Adrenal gland (tissue), 5 donors: ENCODE measurements at regions not wholly inside any gene's neighbourhood (a gene's known extent, or its start where the extent isn't known, plus 50 kb on each side); places are given as distances from the start of the nearest gene placed in this dataset.

Experiments
- CTCF ChIP-seq, 6 experiments: fragments of 450-650 bp in 4 of 6; fragments of 200-600 bp in 2 of 6; sonication (generic) in 1 of 6; IDR thresholded peaks; 1 replicate in 5 of 6; 2 replicates in 1 of 6; pipeline versions ENCODE4 v1.5.1 to v1.8.0; 2016 to 2021; ENCODE audit warnings: antibody characterized with exemption in 6 of 6, mild to moderate bottlenecking in 2 of 6, moderate library complexity in 1 of 6
- POLR2A ChIP-seq, 2 donors: fragments of 450-650 bp; IDR thresholded peaks; one replicate each; pipeline ENCODE4 v1.6.1; 2017; ENCODE audit warnings: antibody characterized with exemption in 2 of 2, mild to moderate bottlenecking in 2 of 2, moderate library complexity in 1 of 2
- donor health status: DM: no; HTN: no; CAD: no.

DNA sequence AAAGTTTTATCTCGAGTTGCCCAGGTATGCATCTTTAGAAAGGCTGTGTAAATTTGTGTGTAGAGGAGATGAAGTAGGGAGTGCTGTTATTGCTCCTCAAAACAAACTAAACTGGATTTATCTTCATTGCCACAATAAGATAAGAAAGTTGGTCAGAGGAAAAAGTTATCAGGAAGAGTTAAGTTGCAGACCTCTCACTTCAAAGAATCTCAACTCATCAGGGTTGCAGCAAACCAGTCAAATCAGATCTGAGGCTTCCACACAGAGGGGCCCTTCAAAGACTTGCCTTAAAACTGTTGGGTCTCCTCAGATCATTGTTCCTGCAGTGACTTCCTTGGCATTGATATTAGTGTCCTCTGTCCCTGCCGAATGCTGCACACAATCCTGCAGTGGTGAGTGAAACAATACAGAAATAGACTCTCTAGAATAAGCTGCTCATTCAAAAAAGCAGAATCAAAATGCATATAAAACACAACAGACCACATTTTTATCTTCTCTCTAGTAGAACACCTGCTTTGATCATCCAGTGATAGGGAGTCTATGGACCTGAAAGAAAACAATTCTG lies 191.2 kb upstream of the CBLB start:
- TF ChIP-seq POLR2A (IDR thresholded peaks at IDR 0.05) (no peak), CTCF (IDR thresholded peaks at IDR 0.05) (no peak)
